T-helper 1 cell treated with Interleukin-12 subunit alpha and Interleukin-12 subunit beta and Interleukin-4 antibody, amounts not matched to agents 30 μg/mL and 1 μg/mL, for 36 hours (primary cell): ENCODE measurements at regions not wholly inside any gene's neighbourhood (a gene's known extent, or its start where the extent isn't known, plus 50 kb on each side); places are given as distances from the start of the nearest gene placed in this dataset.
"Not testable (repeated sequence)": the region's sequence is repeated elsewhere in the genome, so short reads cannot be mapped to it uniquely, and the experiment has no call there.

ENCODE experiments used
- H3K27ac Mint-ChIP-seq: one replicate; pipeline ENCODE4 v1.8.0; 2021; ENCODE audit warnings: mild to moderate bottlenecking, mixed read lengths
- H3K27me3 Mint-ChIP-seq: one replicate; pipeline ENCODE4 v1.8.0; 2021; ENCODE audit warnings: low read depth, mixed read lengths
- H3K36me3 Mint-ChIP-seq: one replicate; pipeline ENCODE4 v1.8.0; 2021; ENCODE audit warnings: low read depth, mixed read lengths
- H3K4me1 Mint-ChIP-seq: one replicate; pipeline ENCODE4 v1.8.0; 2021; ENCODE audit warnings: low read depth, mixed read lengths
- H3K4me3 Mint-ChIP-seq: one replicate; pipeline ENCODE4 v1.8.0; 2021; ENCODE audit warnings: mild to moderate bottlenecking, moderate library complexity, mixed read lengths
- H3K9me3 Mint-ChIP-seq: one replicate; pipeline ENCODE4 v1.8.0; 2021; ENCODE audit warnings: mixed read lengths

GRCh38 chr4:159015841-159016240 lies 87.0 kb upstream of the RAPGEF2 start:
- H3K4me1 Mint-ChIP-seq: no peaks in the 10 kb centered on the region
- H3K4me3 Mint-ChIP-seq: no peak overlapping the region
- H3K27ac Mint-ChIP-seq: no peak overlapping the region
- no peaks in the 10 kb centered on the region for H3K36me3 Mint-ChIP-seq
- H3K9me3 Mint-ChIP-seq: no peaks in the 10 kb centered on the region
- peaks cover 3% of the 10 kb centered on the region for H3K27me3 Mint-ChIP-seq

DNA sequence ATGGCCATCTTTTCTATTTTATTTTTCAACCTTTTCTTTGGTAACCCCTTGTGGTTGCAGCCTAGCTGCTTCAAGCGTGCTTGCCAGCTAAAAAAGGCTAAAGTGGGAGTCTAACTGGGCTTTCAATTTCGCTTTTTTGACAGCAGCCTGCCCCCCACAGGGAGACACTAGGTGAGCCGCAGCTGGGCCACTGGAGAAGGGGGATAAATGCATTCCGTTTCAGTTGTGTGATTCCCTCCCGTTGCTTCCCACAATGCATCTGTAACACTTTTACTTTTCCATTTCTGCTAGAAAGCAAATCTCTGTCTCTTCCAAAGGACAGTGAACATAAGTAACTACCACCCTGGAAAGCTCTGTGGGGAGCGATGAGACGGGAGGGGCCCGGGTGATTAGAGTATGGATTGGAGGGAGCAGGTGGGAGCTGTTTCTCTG lies 86.3 kb upstream of the RAPGEF2 start:
- H3K27ac Mint-ChIP-seq: no peak overlapping the region
- no peaks in the 10 kb centered on the region for H3K36me3 Mint-ChIP-seq
- H3K9me3 Mint-ChIP-seq: no peaks in the 10 kb centered on the region
- H3K27me3 Mint-ChIP-seq: peaks cover 3% of the 10 kb centered on the region
- no peak overlapping the region for H3K4me3 Mint-ChIP-seq
- no peaks in the 10 kb centered on the region for H3K4me1 Mint-ChIP-seq

DNA sequence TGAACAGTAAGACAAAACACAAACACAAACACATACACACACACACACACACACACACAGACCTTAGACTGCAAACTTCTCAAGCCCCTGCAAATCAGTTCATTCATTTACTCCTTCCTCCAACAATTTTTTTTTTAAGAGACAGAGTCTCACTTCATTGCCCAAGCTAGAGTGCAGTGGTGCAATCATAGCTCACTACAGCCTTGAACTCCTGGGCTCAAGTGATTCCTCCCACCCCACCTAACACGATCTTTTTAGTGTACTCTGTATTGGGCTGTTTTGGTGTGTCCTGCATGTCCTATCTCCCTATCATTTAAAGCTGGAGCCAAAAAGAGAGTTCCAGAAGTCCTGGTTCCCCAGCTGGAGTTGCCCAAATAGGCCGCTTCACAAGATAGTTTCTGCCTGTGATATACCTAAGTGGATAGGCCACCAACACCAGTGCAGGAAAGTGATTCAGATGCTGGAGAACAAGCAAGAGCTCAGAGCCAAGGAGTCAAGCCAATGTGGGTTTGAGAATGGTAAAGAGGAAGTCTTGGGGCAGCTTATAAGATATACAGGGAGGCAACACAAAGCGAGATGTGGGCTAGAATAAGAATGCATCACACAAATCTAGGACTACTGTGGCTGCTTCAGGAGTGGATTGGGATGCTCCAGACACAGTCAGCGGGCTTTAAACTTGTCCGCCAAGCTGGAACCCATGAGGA lies 85.4 kb upstream of the RAPGEF2 start:
- peaks cover 3% of the 10 kb centered on the region for H3K27me3 Mint-ChIP-seq
- H3K27ac Mint-ChIP-seq: no peak overlapping the region
- H3K4me1 Mint-ChIP-seq: no peaks in the 10 kb centered on the region
- no peaks in the 10 kb centered on the region for H3K36me3 Mint-ChIP-seq
- no peak overlapping the region for H3K4me3 Mint-ChIP-seq
- no peaks in the 10 kb centered on the region for H3K9me3 Mint-ChIP-seq

- Mint-ChIP-seq H3K27ac (no peak overlapping the region), H3K4me1 (no peaks in the 10 kb centered on the region), H3K9me3 (no peaks in the 10 kb centered on the region), H3K4me3 (no peak overlapping the region), H3K27me3 (peaks cover 3% of the 10 kb centered on the region), H3K36me3 (no peaks in the 10 kb centered on the region)
Measured at GRCh38 chr4:159018062-159018629, 84.7 kb upstream of the RAPGEF2 start.

DNA sequence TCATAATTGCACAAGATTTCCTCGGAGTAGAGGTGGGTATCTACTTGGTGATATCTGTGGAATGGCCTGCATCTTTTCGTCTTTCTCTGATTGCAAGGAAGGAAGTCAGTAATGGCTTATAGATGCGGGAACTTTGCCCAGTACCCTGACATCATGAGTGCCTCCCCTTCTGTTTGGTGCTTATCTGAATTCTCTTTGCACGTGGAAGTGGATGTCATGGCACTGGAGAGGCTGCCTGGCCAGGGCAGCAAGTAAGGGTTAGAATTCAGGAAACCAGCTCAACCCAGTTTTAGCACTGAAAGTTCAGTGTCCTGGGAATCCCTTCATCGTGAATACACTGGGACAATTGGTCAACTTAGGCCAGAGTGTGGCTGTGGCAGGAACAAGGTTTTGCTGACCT lies 83.5 kb upstream of the RAPGEF2 start:
- H3K4me3 Mint-ChIP-seq: no peak overlapping the region
- H3K27ac Mint-ChIP-seq: no peak overlapping the region
- H3K36me3 Mint-ChIP-seq: no peaks in the 10 kb centered on the region
- H3K4me1 Mint-ChIP-seq: no peaks in the 10 kb centered on the region
- H3K9me3 Mint-ChIP-seq: no peaks in the 10 kb centered on the region
- H3K27me3 Mint-ChIP-seq: peaks cover 3% of the 10 kb centered on the region

DNA sequence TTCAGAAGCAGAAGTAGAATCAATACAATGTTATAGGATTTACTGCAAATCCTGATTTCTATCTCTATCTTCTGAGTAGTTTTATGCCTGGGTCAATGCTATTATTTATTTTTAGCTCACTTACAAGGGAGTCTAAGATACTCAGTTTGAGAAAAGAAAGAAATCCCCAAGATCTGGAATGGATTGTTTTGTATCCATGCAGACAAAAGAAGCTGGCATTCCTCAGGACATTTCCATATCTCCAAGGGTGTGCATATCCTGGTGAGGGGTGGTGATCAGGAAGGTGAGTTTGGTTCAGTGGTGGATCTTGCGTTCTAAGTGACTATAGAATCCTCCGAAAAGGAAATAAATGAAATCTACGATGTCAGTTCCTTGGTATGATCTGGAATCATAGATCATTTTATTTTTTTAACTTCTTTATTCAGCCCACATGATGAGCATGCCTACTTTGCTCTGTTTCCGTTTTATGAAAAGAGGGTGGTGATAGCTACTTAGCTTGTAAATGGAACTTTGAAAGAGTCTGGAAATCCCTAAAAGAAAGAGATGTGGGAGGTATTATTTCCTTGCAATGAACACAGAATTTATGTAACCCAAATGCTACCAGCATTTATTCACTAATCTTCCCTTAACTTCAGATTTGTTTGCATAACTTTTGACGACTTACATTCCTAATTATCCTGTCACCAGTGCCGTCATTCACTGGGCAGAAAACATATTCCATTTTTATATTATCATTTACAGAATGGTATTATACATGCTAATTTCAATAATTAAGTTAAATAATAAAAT lies 81.1 kb upstream of the RAPGEF2 start:
- Mint-ChIP-seq H3K36me3 (no peaks in the 10 kb centered on the region), H3K4me1 (no peaks in the 10 kb centered on the region), H3K4me3 (no peak overlapping the region), H3K9me3 (no peaks in the 10 kb centered on the region), H3K27ac (no peak overlapping the region), H3K27me3 (peaks cover 3% of the 10 kb centered on the region)

DNA sequence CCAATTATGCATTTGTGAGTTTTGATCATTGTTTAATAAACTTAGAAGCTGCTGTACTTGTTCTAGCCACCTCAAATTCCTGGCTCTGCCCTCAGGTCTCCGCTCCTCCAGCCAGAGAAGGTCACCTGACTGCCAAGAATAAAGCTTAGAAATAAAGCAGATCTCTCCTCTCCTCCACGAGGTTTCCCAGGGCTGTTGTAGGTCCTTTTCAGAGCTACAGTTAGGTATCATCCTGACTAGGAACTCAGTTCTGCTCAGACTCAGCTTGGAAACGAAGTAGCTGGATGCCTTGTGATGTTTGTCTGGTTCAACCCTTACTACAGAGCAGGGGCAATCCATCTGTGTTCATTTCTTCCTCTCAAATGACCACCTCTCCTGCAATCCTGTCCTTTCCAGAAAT lies 79.1 kb upstream of the RAPGEF2 start:
- Mint-ChIP-seq H3K27ac (no peak overlapping the region), H3K9me3 (no peaks in the 10 kb centered on the region), H3K4me3 (no peak overlapping the region), H3K27me3 (no peaks in the 10 kb centered on the region), H3K36me3 (no peaks in the 10 kb centered on the region), H3K4me1 (no peaks in the 10 kb centered on the region)

DNA sequence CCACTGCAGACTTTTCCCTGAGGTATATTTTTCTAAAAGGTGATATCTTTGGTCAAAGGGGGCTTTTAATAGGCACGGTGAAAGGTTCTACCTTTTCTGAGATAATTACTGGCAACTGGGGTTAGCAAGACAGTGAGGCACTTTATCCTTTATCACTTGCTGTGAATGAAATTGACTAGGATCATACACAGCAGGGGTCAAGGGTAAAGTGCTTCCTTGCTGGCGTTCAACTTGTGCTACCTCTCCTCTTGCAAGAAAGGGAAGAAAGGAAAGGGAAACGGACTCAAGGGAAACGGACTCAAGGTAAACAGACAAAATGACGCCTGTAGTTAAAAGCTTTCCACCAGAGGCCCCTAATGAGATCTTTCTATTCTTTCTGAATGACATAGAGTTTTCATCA lies 78.6 kb upstream of the RAPGEF2 start:
- no peaks in the 10 kb centered on the region for H3K27me3 Mint-ChIP-seq
- H3K4me3 Mint-ChIP-seq: no peak overlapping the region
- no peaks in the 10 kb centered on the region for H3K36me3 Mint-ChIP-seq
- H3K4me1 Mint-ChIP-seq: no peaks in the 10 kb centered on the region
- no peaks in the 10 kb centered on the region for H3K9me3 Mint-ChIP-seq
- H3K27ac Mint-ChIP-seq: no peak overlapping the region

- no peak overlapping the region for H3K27ac Mint-ChIP-seq
- H3K4me3 Mint-ChIP-seq: no peak overlapping the region
- no peaks in the 10 kb centered on the region for H3K4me1 Mint-ChIP-seq
- H3K9me3 Mint-ChIP-seq: no peaks in the 10 kb centered on the region
- no peaks in the 10 kb centered on the region for H3K27me3 Mint-ChIP-seq
- H3K36me3 Mint-ChIP-seq: no peaks in the 10 kb centered on the region
Measured at GRCh38 chr4:159024828-159025227, 78.1 kb upstream of the RAPGEF2 start.

DNA sequence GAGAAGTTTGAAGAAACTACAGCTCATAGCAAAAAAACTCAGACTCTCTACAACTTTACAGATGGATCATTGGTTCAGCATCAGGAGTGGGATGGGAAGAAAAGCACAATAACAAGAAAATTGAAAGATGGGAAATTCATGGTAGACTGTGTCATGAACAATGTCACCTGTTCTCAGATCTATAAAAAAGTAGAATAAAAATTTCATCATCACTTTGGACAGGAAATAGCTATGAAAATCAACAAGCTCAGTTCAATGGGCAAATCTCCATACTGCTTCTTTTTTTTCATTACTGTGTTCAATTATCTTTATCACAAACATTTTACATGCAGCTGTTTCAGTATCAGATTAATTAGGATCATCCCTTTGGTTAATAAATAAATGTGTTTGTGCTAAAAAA lies 76.5 kb upstream of the RAPGEF2 start:
- Mint-ChIP-seq H3K27me3 (peaks cover 4% of the 10 kb centered on the region), H3K27ac (no peak overlapping the region), H3K9me3 (no peaks in the 10 kb centered on the region), H3K4me3 (no peak overlapping the region), H3K36me3 (no peaks in the 10 kb centered on the region), H3K4me1 (no peaks in the 10 kb centered on the region)

- Mint-ChIP-seq H3K9me3 (no peaks in the 10 kb centered on the region), H3K36me3 (no peaks in the 10 kb centered on the region), H3K4me1 (no peaks in the 10 kb centered on the region), H3K27me3 (peaks cover 13% of the 10 kb centered on the region), H3K27ac (no peak overlapping the region), H3K4me3 (no peak overlapping the region)
Measured at GRCh38 chr4:159027535-159027934, 75.3 kb upstream of the RAPGEF2 start.

DNA sequence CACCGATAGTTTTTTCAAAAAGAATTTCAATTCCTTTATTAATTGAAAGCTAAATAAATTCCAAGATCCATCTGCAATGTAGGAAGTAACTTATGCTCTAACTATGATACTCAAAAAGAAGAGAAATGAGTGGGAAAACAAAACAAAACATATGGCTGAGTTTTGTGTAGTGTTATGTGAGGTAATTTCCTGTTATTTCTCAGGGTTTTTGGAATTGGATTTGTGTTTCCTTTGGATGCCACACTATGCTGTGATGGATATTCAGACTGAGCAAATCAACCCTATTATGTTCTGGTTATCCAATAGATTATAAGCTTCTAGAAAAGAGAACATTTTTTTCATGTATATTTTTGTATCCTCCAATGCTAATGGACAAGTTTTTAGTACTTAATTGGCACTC lies 73.4 kb upstream of the RAPGEF2 start:
- no peak overlapping the region for H3K4me3 Mint-ChIP-seq
- no peaks in the 10 kb centered on the region for H3K36me3 Mint-ChIP-seq
- no peaks in the 10 kb centered on the region for H3K9me3 Mint-ChIP-seq
- peaks cover 23% of the 10 kb centered on the region for H3K27me3 Mint-ChIP-seq
- no peak overlapping the region for H3K27ac Mint-ChIP-seq
- no peaks in the 10 kb centered on the region for H3K4me1 Mint-ChIP-seq

DNA sequence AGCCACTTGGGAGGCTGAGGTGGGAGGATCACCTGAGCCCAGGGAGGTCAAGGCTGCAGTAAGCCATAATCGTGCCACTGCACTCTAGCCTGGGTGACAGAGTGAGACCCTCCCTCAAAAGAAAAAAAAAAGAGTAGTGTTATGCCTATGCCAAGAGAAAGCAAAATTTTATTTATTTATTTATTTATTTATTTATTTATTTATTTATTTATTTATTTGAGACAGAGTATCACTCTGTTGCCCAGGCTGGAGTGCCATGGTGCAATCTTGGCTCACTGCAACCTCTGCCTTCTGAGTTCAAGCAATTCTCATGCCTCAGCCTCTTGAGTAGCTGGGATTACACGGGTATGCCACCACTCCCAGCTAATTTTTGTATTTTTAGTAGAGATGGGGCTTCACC lies 72.6 kb upstream of the RAPGEF2 start:
- not testable (repeated sequence) for H3K36me3 Mint-ChIP-seq, H3K4me3 Mint-ChIP-seq, H3K4me1 Mint-ChIP-seq, H3K27ac Mint-ChIP-seq, H3K9me3 Mint-ChIP-seq
- H3K27me3 Mint-ChIP-seq: peaks cover 28% of the 10 kb centered on the region

GRCh38 chr4:159035570-159035969 lies 67.3 kb upstream of the RAPGEF2 start:
- Mint-ChIP-seq H3K27ac (no peak overlapping the region), H3K4me1 (peaks cover 3% of the 10 kb centered on the region), H3K4me3 (no peak overlapping the region), H3K36me3 (no peaks in the 10 kb centered on the region), H3K9me3 (no peaks in the 10 kb centered on the region), H3K27me3 (peaks cover 50% of the 10 kb centered on the region)

GRCh38 chr4:159038536-159038935 lies 64.3 kb upstream of the RAPGEF2 start:
- Mint-ChIP-seq H3K4me3 (no peak overlapping the region), H3K27me3 (peaks cover 46% of the 10 kb centered on the region), H3K36me3 (no peaks in the 10 kb centered on the region), H3K4me1 (peaks cover 5% of the 10 kb centered on the region), H3K27ac (no peak overlapping the region), H3K9me3 (no peaks in the 10 kb centered on the region)
